H1 (cell line): ENCODE measurements at regions not wholly inside any gene's neighbourhood (a gene's known extent, or its start where the extent isn't known, plus 50 kb on each side); places are given as distances from the start of the nearest gene placed in this dataset.

Experiments used
- CTCF ChIA-PET: fragments of 300-600 bp; sonication (Branson Sonifier 250); formaldehyde crosslinking; loops from one replicate; lab custom pipeline; 2021; ENCODE audit not compliant: partially characterized antibody; lab: Charles Lee
- POLR2A ChIA-PET: fragments of 300-600 bp; sonication (Branson Sonifier 250); formaldehyde crosslinking; loops from one replicate; lab custom pipeline; 2021; ENCODE audit warnings: inconsistent platforms; ENCODE audit not compliant: partially characterized antibody; lab: Charles Lee
- DNase-seq, 2 experiments: peaks; one replicate each; pipeline versions ENCODE4 v3.0.0 to v3.0.0-alpha.2; 2010 to 2022; ENCODE audit warnings: low spot score in 2 of 2, low read depth in 1 of 2, mixed read lengths in 1 of 2
- FAIRE-seq: peaks from 2 replicates; lab custom pipeline; 2011; peaks lifted over from hg19 to GRCh38; lab: Jason Lieb, UNC
- H2AFZ ChIP-seq: 2 replicates; pipeline ENCODE4 v1.8.1; 2012; ENCODE audit warnings: low read length, inconsistent platforms
- H2AK5ac ChIP-seq: 2 replicates; pipeline ENCODE4 v1.6.1; 2013; ENCODE audit warnings: low read depth, low read length
- H2BK120ac ChIP-seq: replicated peaks from 2 replicates; pipeline ENCODE3; 2013; ENCODE audit warnings: low read depth, low read length, inconsistent platforms
- H2BK12ac ChIP-seq: 2 replicates; pipeline ENCODE4 v1.6.1; 2013; ENCODE audit warnings: low read depth, low read length
- H2BK15ac ChIP-seq: 2 replicates; pipeline ENCODE4 v1.6.1; 2013; ENCODE audit warnings: low read length
- H2BK20ac ChIP-seq: 2 replicates; pipeline ENCODE4 v1.6.1; 2013; ENCODE audit warnings: low read length
- H2BK5ac ChIP-seq: 2 replicates; pipeline ENCODE4 v1.6.1; 2013; ENCODE audit warnings: low read depth, low read length
- H3K14ac ChIP-seq: 2 replicates; pipeline ENCODE4 v1.6.1; 2013; ENCODE audit warnings: inconsistent platforms; ENCODE audit not compliant: insufficient read length
- H3K18ac ChIP-seq: 2 replicates; pipeline ENCODE4 v1.6.1; 2013; ENCODE audit warnings: low read length; ENCODE audit errors: extremely low read depth
- H3K23ac ChIP-seq: 2 replicates; pipeline ENCODE4 v1.6.1; 2013; ENCODE audit warnings: inconsistent platforms; ENCODE audit not compliant: insufficient read length
- H3K23me2 ChIP-seq: 2 replicates; pipeline ENCODE4 v1.6.1; 2013; ENCODE audit warnings: low read depth, low read length
- H3K27ac ChIP-seq: 2 replicates; pipeline ENCODE4 v1.6.1; 2011; ENCODE audit warnings: low read depth, low read length, inconsistent platforms
- H3K27me3 ChIP-seq, 4 experiments: replicated peaks in 1 of 4; 1 replicate in 1 of 4; 2 replicates in 3 of 4; pipeline versions ENCODE4 v1.6.1 to v1.8.1; 2011 to 2013; ENCODE audit warnings: low read length in 3 of 4, mild to moderate bottlenecking in 3 of 4, inconsistent platforms in 2 of 4, mixed read lengths in 2 of 4, moderate library complexity in 1 of 4; ENCODE audit not compliant: control insufficient read depth in 3 of 4, insufficient read depth in 3 of 4; ENCODE audit errors: extremely low read depth in 1 of 4
- H3K36me3 ChIP-seq, 4 experiments: 2 replicates each; pipeline versions ENCODE4 v1.6.1 to v1.8.1; 2011 to 2013; ENCODE audit warnings: mild to moderate bottlenecking in 4 of 4, low read length in 3 of 4, moderate library complexity in 2 of 4, control low read depth in 1 of 4, inconsistent platforms in 1 of 4; ENCODE audit not compliant: insufficient read depth in 4 of 4, control insufficient read depth in 2 of 4
- H3K4ac ChIP-seq: replicated peaks from 2 replicates; pipeline ENCODE3; 2013; ENCODE audit warnings: low read length, low read depth, mixed read lengths, inconsistent platforms; ENCODE audit not compliant: insufficient read length
- H3K4me1 ChIP-seq, 4 experiments: replicated peaks in 1 of 4; 1 replicate in 1 of 4; 2 replicates in 3 of 4; pipeline versions ENCODE4 v1.6.1 to v1.8.1; 2011 to 2013; ENCODE audit warnings: low read length in 3 of 4, inconsistent platforms in 2 of 4, mixed read lengths in 1 of 4; ENCODE audit not compliant: insufficient read depth in 4 of 4, control insufficient read depth in 3 of 4
- H3K4me2 ChIP-seq, 2 experiments: 2 replicates each; pipeline versions ENCODE4 v1.6.1 to v1.8.1; 2011 to 2013; ENCODE audit warnings: low read depth in 2 of 2, low read length in 2 of 2, control low read depth in 1 of 2, inconsistent platforms in 1 of 2, mild to moderate bottlenecking in 1 of 2; ENCODE audit not compliant: insufficient read depth in 1 of 2
- H3K4me3 ChIP-seq, 4 experiments: fragments of 200-600, 300-600 bp in 1 of 4; sonication (generic), shearing (Covaris generic), sonication (Bioruptor Twin) in 1 of 4; 2 replicates each; pipeline versions ENCODE4 v1.5.1 to v1.8.1; 2011 to 2016; ENCODE audit warnings: low read length in 4 of 4, low read depth in 3 of 4, control low read depth in 2 of 4, inconsistent platforms in 2 of 4, mild to moderate bottlenecking in 2 of 4, mixed read lengths in 1 of 4, moderate library complexity in 1 of 4; ENCODE audit not compliant: insufficient read depth in 2 of 4; ENCODE audit errors: extremely low read depth in 1 of 4
- H3K56ac ChIP-seq: replicated peaks from 2 replicates; pipeline ENCODE3; 2013; ENCODE audit warnings: low read depth, mild to moderate bottlenecking, mixed read lengths, low read length, inconsistent platforms; ENCODE audit not compliant: insufficient read length
- H3K79me1 ChIP-seq: 2 replicates; pipeline ENCODE4 v1.6.1; 2013; ENCODE audit warnings: low read depth, low read length, control low read depth
- H3K79me2 ChIP-seq, 2 experiments: 2 replicates each; pipeline versions ENCODE4 v1.6.1 to v1.8.1; 2012 to 2013; ENCODE audit warnings: low read length in 2 of 2, mild to moderate bottlenecking in 2 of 2, inconsistent platforms in 1 of 2; ENCODE audit not compliant: insufficient read depth in 2 of 2, control insufficient read depth in 1 of 2
- H3K9ac ChIP-seq, 4 experiments: replicated peaks in 1 of 4; 1 replicate in 1 of 4; 2 replicates in 3 of 4; pipeline versions ENCODE4 v1.6.1 to v1.8.1; 2011 to 2013; ENCODE audit warnings: low read depth in 3 of 4, low read length in 3 of 4, control low read depth in 2 of 4, mild to moderate bottlenecking in 2 of 4, moderate library complexity in 2 of 4, inconsistent platforms in 1 of 4; ENCODE audit errors: extremely low read depth in 1 of 4
- H3K9me3 ChIP-seq, 2 experiments: 2 replicates each; pipeline versions ENCODE4 v1.6.1 to v1.8.1; 2012 to 2013; ENCODE audit warnings: mild to moderate bottlenecking in 2 of 2, moderate library complexity in 2 of 2, control low read depth in 1 of 2, inconsistent platforms in 1 of 2, low read depth in 1 of 2, low read length in 1 of 2, mixed read lengths in 1 of 2; ENCODE audit not compliant: insufficient read depth in 2 of 2
- H4K20me1 ChIP-seq, 2 experiments: replicated peaks in 1 of 2; 2 replicates each; pipeline versions ENCODE3 to v1.8.1; 2011 to 2013; ENCODE audit warnings: inconsistent platforms in 2 of 2, low read length in 2 of 2, mild to moderate bottlenecking in 1 of 2; ENCODE audit not compliant: insufficient read depth in 2 of 2, control insufficient read depth in 1 of 2
- H4K5ac ChIP-seq: 2 replicates; pipeline ENCODE4 v1.6.1; 2013; ENCODE audit warnings: low read length, low read depth, mixed read lengths, inconsistent platforms; ENCODE audit not compliant: insufficient read length
- H4K8ac ChIP-seq: 2 replicates; pipeline ENCODE4 v1.8.0; 2013; ENCODE audit warnings: mild to moderate bottlenecking, moderate library complexity, low read length, inconsistent platforms; ENCODE audit not compliant: insufficient read depth; ENCODE audit errors: extremely low read depth
- H4K91ac ChIP-seq: replicated peaks from 2 replicates; pipeline ENCODE3; 2013; ENCODE audit warnings: low read length, mixed read lengths, inconsistent platforms; ENCODE audit not compliant: insufficient read length
- BRCA1 ChIP-seq: IDR thresholded peaks from 2 replicates; pipeline ENCODE4 v1.6.1; 2012; ENCODE audit warnings: low read depth, low read length, improper control_type of control experiment
- CBX5 ChIP-seq: fragments of 300-800, 300-1000 bp; sonication (generic); IDR thresholded peaks from 2 replicates; pipeline ENCODE4 v1.7.1; 2016; ENCODE audit warnings: antibody characterized with exemption, low read length, low read depth
- MAFK ChIP-seq: IDR thresholded peaks from 2 replicates; pipeline ENCODE4 v1.6.1; 2012; ENCODE audit warnings: low read depth, mild to moderate bottlenecking, improper control_type of control experiment, low read length
- PHF8 ChIP-seq: fragments of 200-600 bp; sonication (generic); conservative IDR thresholded peaks from 2 replicates; pipeline ENCODE4 v1.7.1; 2012; ENCODE audit warnings: low read depth, mild to moderate bottlenecking, inconsistent platforms, low read length, moderate library complexity
- POU5F1 ChIP-seq: IDR thresholded peaks from 2 replicates; pipeline ENCODE4 v1.6.1; 2011; ENCODE audit warnings: low read depth, mild to moderate bottlenecking, low read length, moderate library complexity
- SP2 ChIP-seq: IDR thresholded peaks from 2 replicates; pipeline ENCODE4 v1.6.1; 2012; ENCODE audit warnings: mild to moderate bottlenecking, low read length, inconsistent platforms
- TEAD4 ChIP-seq: IDR thresholded peaks from 2 replicates; pipeline ENCODE4 v1.6.1; 2012; ENCODE audit warnings: low read depth, low read length, inconsistent platforms, mixed read lengths
- YY1 ChIP-seq: IDR thresholded peaks from 2 replicates; pipeline ENCODE4 v1.6.1; 2011; ENCODE audit warnings: low read depth, mild to moderate bottlenecking, low read length
- ZNF274 ChIP-seq: IDR thresholded peaks from 2 replicates; pipeline ENCODE4 v1.7.0; 2012; ENCODE audit warnings: low read length, borderline replicate concordance; ENCODE audit errors: extremely low read depth
- WGBS, 2 experiments: shearing (Covaris generic) in 1 of 2; methylation state at CpG; one replicate each; pipeline versions ENCODE4 v1.1.6 to v1.1.7; 2013 to 2015; ENCODE audit warnings: low lambda C conversion rate in 2 of 2, mixed read lengths in 2 of 2, inconsistent platforms in 1 of 2, low coverage in 1 of 2, missing lambda C conversion rate in 1 of 2; ENCODE audit not compliant: insufficient replicate concordance in 2 of 2, insufficient coverage in 1 of 2, insufficient read length in 1 of 2; ENCODE audit errors: extremely low coverage in 1 of 2, missing lambda C conversion rate in 1 of 2; 5-methylcytosine and 5-hydroxymethylcytosine counted together
- TF ChIP-seq, protein P1 (sequence below): IDR thresholded peaks from 2 replicates; pipeline ENCODE4 v1.6.1; 2012; ENCODE audit warnings: inconsistent platforms
- TF ChIP-seq, protein P2 (sequence below): IDR thresholded peaks from 2 replicates; pipeline ENCODE4 v1.6.1; 2011; ENCODE audit warnings: low read depth, mild to moderate bottlenecking, low read length; ENCODE audit not compliant: insufficient read depth

DNA sequence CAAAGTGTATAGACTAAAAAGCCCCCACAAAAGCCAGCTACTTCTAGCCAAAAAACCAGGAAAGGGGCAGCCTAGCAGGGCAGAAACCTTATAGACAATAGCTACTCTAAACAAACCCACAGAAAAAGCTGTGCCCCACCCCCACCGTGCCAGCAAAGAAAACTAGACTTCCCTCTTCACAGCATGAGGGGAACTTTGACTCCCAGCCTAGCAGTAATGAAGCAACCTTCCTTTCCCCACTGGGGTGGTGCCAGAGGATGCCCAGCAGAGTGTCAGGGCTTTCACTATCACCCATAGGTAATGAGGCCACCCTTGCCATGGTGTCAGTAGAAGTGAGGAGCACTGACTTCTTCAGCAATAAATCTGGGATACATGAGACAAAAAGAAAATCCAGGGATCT is 99.0 kb upstream of the LGSN start:
- no peak overlapping the region for H4K91ac ChIP-seq
- ChIA-PET POLR2A (no interaction called here), CTCF (no interaction called here)
- no peaks in the 10 kb centered on the region for H3K27me3 ChIP-seq
- H3K56ac ChIP-seq: no peak overlapping the region
- no peak for FAIRE-seq
- H3K23ac ChIP-seq: no peak overlapping the region
- no peak overlapping the region for H2AK5ac ChIP-seq
- no peak overlapping the region for H2BK12ac ChIP-seq
- no peak overlapping the region for H2BK20ac ChIP-seq
- no peak overlapping the region for H4K5ac ChIP-seq
- H2BK15ac ChIP-seq: no peak overlapping the region
- TF ChIP-seq, protein P1, sequence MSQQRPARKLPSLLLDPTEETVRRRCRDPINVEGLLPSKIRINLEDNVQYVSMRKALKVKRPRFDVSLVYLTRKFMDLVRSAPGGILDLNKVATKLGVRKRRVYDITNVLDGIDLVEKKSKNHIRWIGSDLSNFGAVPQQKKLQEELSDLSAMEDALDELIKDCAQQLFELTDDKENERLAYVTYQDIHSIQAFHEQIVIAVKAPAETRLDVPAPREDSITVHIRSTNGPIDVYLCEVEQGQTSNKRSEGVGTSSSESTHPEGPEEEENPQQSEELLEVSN: no peak
- TF ChIP-seq YY1 (no peak), POU5F1 (no peak), PHF8 (no peak), BRCA1 (no peak), CBX5 (no peak), TEAD4 (no peak), SP2 (no peak), ZNF274 (no peak), MAFK (no peak)
- TF ChIP-seq, protein P2, sequence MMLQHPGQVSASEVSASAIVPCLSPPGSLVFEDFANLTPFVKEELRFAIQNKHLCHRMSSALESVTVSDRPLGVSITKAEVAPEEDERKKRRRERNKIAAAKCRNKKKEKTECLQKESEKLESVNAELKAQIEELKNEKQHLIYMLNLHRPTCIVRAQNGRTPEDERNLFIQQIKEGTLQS: no peak
- no peak overlapping the region for H3K27ac ChIP-seq
- H3K36me3 ChIP-seq: no peaks in the 10 kb centered on the region
- no peaks in the 10 kb centered on the region for H3K4me1 ChIP-seq
- H4K20me1 ChIP-seq: no peaks in the 10 kb centered on the region
- no peak overlapping the region for H3K4me3 ChIP-seq
- no peak overlapping the region for H3K4me2 ChIP-seq
- no peaks in the 10 kb centered on the region for H3K79me1 ChIP-seq
- H3K23me2 ChIP-seq: no peaks in the 10 kb centered on the region
- DNase-seq: no peak
- no peak overlapping the region for H3K4ac ChIP-seq
- no peak overlapping the region for H3K14ac ChIP-seq
- H3K9ac ChIP-seq: no peak overlapping the region
- no peaks in the 10 kb centered on the region for H3K79me2 ChIP-seq
- H3K18ac ChIP-seq: no peak overlapping the region
- H2BK5ac ChIP-seq: no peak overlapping the region
- H4K8ac ChIP-seq: no peak overlapping the region
- H2BK120ac ChIP-seq: no peak overlapping the region
- 0 out of 2 replicates have a peak overlapping the region, but pooled peaks have one; percentile 18 for H2AFZ ChIP-seq
- H3K9me3 ChIP-seq: no peaks in the 10 kb centered on the region; a peak in 1 of 4 replicates
- whole genome bisulfite sequencing, 2 experiments: 67% methylated on average over 1 of the region's 1 CpG; no CpG with 5 or more reads in 1 of the 2 experiments
